T-cell (primary cell): ENCODE measurements at regions not wholly inside any gene's neighbourhood (a gene's known extent, or its start where the extent isn't known, plus 50 kb on each side); places are given as distances from the start of the nearest gene placed in this dataset.

ENCODE experiments used
- ATAC-seq, 4 experiments: fragments of 200-7000 bp in 3 of 4; fragments of 150-1000 bp in 1 of 4; cut with Tn5 transposase; replicated peaks in 1 of 4; 1 replicate in 3 of 4; 2 replicates in 1 of 4; pipeline ENCODE4 v1.10.0; 2021; ENCODE audit warnings: moderate library complexity in 3 of 4, mild to moderate bottlenecking in 2 of 4, moderate number of reproducible peaks in 1 of 4
- CTCF ChIA-PET, 2 donors: fragments of 300-600 bp; sonication (Branson Sonifier 250); formaldehyde crosslinking; loops; one replicate each; lab custom pipeline; 2022; ENCODE audit warnings: antibody characterized with exemption in 2 of 2; lab: Charles Lee
- POLR2A ChIA-PET, 2 donors: fragments of 300-600 bp; sonication (Branson Sonifier 250); formaldehyde crosslinking; loops; one replicate each; lab custom pipeline; 2022; ENCODE audit warnings: antibody characterized with exemption in 2 of 2; lab: Charles Lee
- DNase-seq, 35 experiments: peaks; one replicate each; pipeline versions ENCODE4 v3.0.0 to v3.0.0-alpha.2; 2013 to 2023
- H3K27ac ChIP-seq: one replicate; pipeline ENCODE4 v1.5.1; 2013; ENCODE audit warnings: low read length
- H3K27me3 ChIP-seq, 2 experiments: replicated peaks in 1 of 2; 1 replicate in 1 of 2; 2 replicates in 1 of 2; pipeline versions ENCODE4 v1.6.1 to v1.7.0; 2013; ENCODE audit warnings: low read length in 1 of 2, mixed read lengths in 1 of 2; ENCODE audit not compliant: control insufficient read depth in 2 of 2, insufficient read depth in 2 of 2; ENCODE audit errors: extremely low read depth in 1 of 2
- H3K36me3 ChIP-seq, 2 donors: 1 replicate in 1 of 2; 2 replicates in 1 of 2; pipeline versions ENCODE4 v1.6.1 to v1.7.0; 2013; ENCODE audit warnings: low read length in 1 of 2; ENCODE audit not compliant: control insufficient read depth in 2 of 2, insufficient read depth in 1 of 2; ENCODE audit errors: extremely low read depth in 1 of 2
- H3K4me1 ChIP-seq, 2 experiments: 1 replicate in 1 of 2; 2 replicates in 1 of 2; pipeline versions ENCODE4 v1.6.1 to v1.7.0; 2013; ENCODE audit warnings: low read length in 2 of 2, mixed read lengths in 1 of 2; ENCODE audit not compliant: insufficient read depth in 2 of 2, control insufficient read depth in 1 of 2; ENCODE audit errors: extremely low read depth in 1 of 2
- H3K4me3 ChIP-seq, 2 donors: 1 replicate in 1 of 2; 2 replicates in 1 of 2; pipeline versions ENCODE4 v1.5.1 to v1.7.0; 2013; ENCODE audit warnings: mild to moderate bottlenecking in 2 of 2, low read length in 1 of 2, moderate library complexity in 1 of 2; ENCODE audit not compliant: control insufficient read depth in 1 of 2; ENCODE audit errors: extremely low read depth in 1 of 2
- H3K9me3 ChIP-seq: 2 replicates; pipeline ENCODE4 v1.7.0; 2013
- H3K27ac Mint-ChIP-seq, 2 donors: one replicate each; pipeline ENCODE4 v1.8.0; 2020 to 2021; ENCODE audit warnings: mild to moderate bottlenecking in 2 of 2, mixed read lengths in 2 of 2
- H3K27me3 Mint-ChIP-seq, 2 donors: one replicate each; pipeline ENCODE4 v1.8.0; 2021 to 2022; ENCODE audit warnings: mixed read lengths in 2 of 2
- H3K36me3 Mint-ChIP-seq: one replicate; pipeline ENCODE4 v1.8.0; 2021; ENCODE audit warnings: mixed read lengths
- H3K4me1 Mint-ChIP-seq, 3 donors: one replicate each; pipeline ENCODE4 v1.8.0; 2020 to 2022; ENCODE audit warnings: mixed read lengths in 3 of 3, mild to moderate bottlenecking in 1 of 3
- H3K4me3 Mint-ChIP-seq, 3 donors: one replicate each; pipeline ENCODE4 v1.8.0; 2020 to 2022; ENCODE audit warnings: mild to moderate bottlenecking in 3 of 3, mixed read lengths in 3 of 3, moderate library complexity in 3 of 3
- H3K9me3 Mint-ChIP-seq, 3 donors: one replicate each; pipeline ENCODE4 v1.8.0; 2020 to 2022; ENCODE audit warnings: mixed read lengths in 3 of 3
- WGBS: methylation state at CpG from one replicate; pipeline ENCODE4 v1.1.5; 2013; ENCODE audit warnings: missing lambda C conversion rate; ENCODE audit not compliant: insufficient coverage; 5-methylcytosine and 5-hydroxymethylcytosine counted together

- Mint-ChIP-seq H3K36me3 (no peaks in the 10 kb centered on the region), H3K27me3 (no peaks in the 10 kb centered on the region), H3K4me3 (no peak overlapping the region), H3K27ac (no peak overlapping the region), H3K4me1 (no peaks in the 10 kb centered on the region), H3K9me3 (peaks cover 3 to 14% (median 3%) of the 10 kb centered on the region in 3 donors)
- Histone ChIP-seq H3K36me3 (no peaks in the 10 kb centered on the region), H3K9me3 (no peaks in the 10 kb centered on the region), H3K4me3 (no peak overlapping the region), H3K27ac (no peak overlapping the region), H3K4me1 (no peaks in the 10 kb centered on the region), H3K27me3 (no peaks in the 10 kb centered on the region)
- no peak for ATAC-seq
- WGBS = 86% methylated on average over 1 of the region's 3 CpGs
- no peak for DNase-seq
- CTCF ChIA-PET = no interaction called here
- POLR2A ChIA-PET = no interaction called here
These were observed 449.3 kb upstream of the THRB start for GRCh38 chr3:24943961-24944360.

- Histone ChIP-seq H3K4me1 (no peaks in the 10 kb centered on the region), H3K4me3 (no peak overlapping the region), H3K27ac (no peak overlapping the region), H3K27me3 (no peaks in the 10 kb centered on the region), H3K9me3 (no peaks in the 10 kb centered on the region), H3K36me3 (no peaks in the 10 kb centered on the region)
- H3K4me1 Mint-ChIP-seq = no peaks in the 10 kb centered on the region
- H3K36me3 Mint-ChIP-seq = no peaks in the 10 kb centered on the region
- DNase-seq = no peak
- no CpG with 5 or more reads among the region's 3 CpGs for WGBS
- no peak for ATAC-seq
- no peaks in the 10 kb centered on the region for H3K27me3 Mint-ChIP-seq
- H3K4me3 Mint-ChIP-seq = no peak overlapping the region
- no peak overlapping the region for H3K27ac Mint-ChIP-seq
- ChIA-PET CTCF (no interaction called here), POLR2A (no interaction called here)
- H3K9me3 Mint-ChIP-seq = peaks cover 3 to 12% (median 6%) of the 10 kb centered on the region in 3 donors
These were observed 450.3 kb upstream of the THRB start for GRCh38 chr3:24944805-24945520.

- WGBS = 100% methylated on average over 2 of the region's 2 CpGs
- no peaks in the 10 kb centered on the region for H3K9me3 ChIP-seq
- no peaks in the 10 kb centered on the region for H3K27me3 ChIP-seq
- peaks cover 3 to 15% (median 6%) of the 10 kb centered on the region in 3 donors for H3K9me3 Mint-ChIP-seq
- DNase-seq = no peak
- ChIA-PET CTCF (no interaction called here), POLR2A (no interaction called here)
- H3K4me3 ChIP-seq = no peak overlapping the region
- H3K4me1 ChIP-seq = no peaks in the 10 kb centered on the region
- no peaks in the 10 kb centered on the region for H3K36me3 ChIP-seq
- no peak overlapping the region for H3K4me3 Mint-ChIP-seq
- H3K27ac Mint-ChIP-seq = no peak overlapping the region
- no peaks in the 10 kb centered on the region for H3K36me3 Mint-ChIP-seq
- no peaks in the 10 kb centered on the region for H3K4me1 Mint-ChIP-seq
- H3K27ac ChIP-seq = no peak overlapping the region
- ATAC-seq = no peak
- H3K27me3 Mint-ChIP-seq = no peaks in the 10 kb centered on the region
These were observed 450.9 kb upstream of the THRB start for GRCh38 chr3:24945563-24945962.

- H3K27me3 Mint-ChIP-seq = no peaks in the 10 kb centered on the region
- no peaks in the 10 kb centered on the region for H3K9me3 ChIP-seq
- no peaks in the 10 kb centered on the region for H3K27me3 ChIP-seq
- DNase-seq (no peak), ATAC-seq (no peak)
- no peaks in the 10 kb centered on the region for H3K4me1 ChIP-seq
- ChIA-PET POLR2A (no interaction called here), CTCF (no interaction called here)
- WGBS = 71% methylated on average over 1 of the region's 4 CpGs
- H3K36me3 ChIP-seq = no peaks in the 10 kb centered on the region
- peaks cover 3 to 15% (median 6%) of the 10 kb centered on the region in 3 donors for H3K9me3 Mint-ChIP-seq
- no peaks in the 10 kb centered on the region for H3K36me3 Mint-ChIP-seq
- H3K27ac Mint-ChIP-seq = no peak overlapping the region
- H3K4me3 Mint-ChIP-seq = no peak overlapping the region
- H3K4me1 Mint-ChIP-seq = no peaks in the 10 kb centered on the region
- no peak overlapping the region for H3K4me3 ChIP-seq
- no peak overlapping the region for H3K27ac ChIP-seq
These were observed 452.5 kb upstream of the THRB start for GRCh38 chr3:24947103-24947502.

- DNase-seq = no peak
- H3K4me1 ChIP-seq = no peaks in the 10 kb centered on the region
- Mint-ChIP-seq H3K27me3 (no peaks in the 10 kb centered on the region), H3K4me1 (no peaks in the 10 kb centered on the region), H3K36me3 (no peaks in the 10 kb centered on the region), H3K27ac (no peak overlapping the region), H3K4me3 (no peak overlapping the region), H3K9me3 (peaks cover 3 to 9% (median 3%) of the 10 kb centered on the region in 3 donors)
- ChIA-PET CTCF (no interaction called here), POLR2A (no interaction called here)
- no peaks in the 10 kb centered on the region for H3K9me3 ChIP-seq
- H3K4me3 ChIP-seq = no peak overlapping the region
- ATAC-seq = no peak
- no peaks in the 10 kb centered on the region for H3K36me3 ChIP-seq
- H3K27ac ChIP-seq = no peak overlapping the region
- WGBS = 89% methylated on average over 2 of the region's 4 CpGs
- H3K27me3 ChIP-seq = no peaks in the 10 kb centered on the region
These were observed 456.5 kb upstream of the THRB start for GRCh38 chr3:24951180-24951579.

GRCh38 chr3:24952388-24952787 is 457.7 kb upstream of the THRB start:
- H3K36me3 ChIP-seq = no peaks in the 10 kb centered on the region
- DNase-seq = no peak
- H3K4me1 ChIP-seq = no peaks in the 10 kb centered on the region
- no peak for ATAC-seq
- WGBS = 69% methylated on average over 5 of the region's 6 CpGs
- H3K27ac ChIP-seq = no peak overlapping the region
- H3K27me3 ChIP-seq = no peaks in the 10 kb centered on the region
- no peak overlapping the region for H3K4me3 Mint-ChIP-seq
- H3K4me3 ChIP-seq = no peak overlapping the region
- POLR2A ChIA-PET = no interaction called here
- H3K27ac Mint-ChIP-seq = no peak overlapping the region
- CTCF ChIA-PET = no interaction called here
- no peaks in the 10 kb centered on the region for H3K27me3 Mint-ChIP-seq
- H3K9me3 Mint-ChIP-seq = peaks cover 0 to 9% (median 3%) of the 10 kb centered on the region in 3 donors
- H3K36me3 Mint-ChIP-seq = no peaks in the 10 kb centered on the region
- H3K4me1 Mint-ChIP-seq = no peaks in the 10 kb centered on the region
- no peaks in the 10 kb centered on the region for H3K9me3 ChIP-seq
